ENCODE measurements at regions not wholly inside any gene's neighbourhood (a gene's known extent, or its start where the extent isn't known, plus 50 kb on each side); places are given as distances from the start of the nearest gene placed in this dataset.
"Not testable (repeated sequence)": the region's sequence is repeated elsewhere in the genome, so short reads cannot be mapped to it uniquely, and the experiment has no call there.

- ATAC-seq; H3K27me3 ChIP-seq (ENCODE audit: control insufficient read depth, insufficient read depth); DNase-seq; H3K27ac ChIP-seq (ENCODE audit: low read length); intact Hi-C loops (cut with DNase I); H3K4me1 ChIP-seq (ENCODE audit: control insufficient read depth, insufficient read depth, low read length); H3K9me3 ChIP-seq (ENCODE audit: control insufficient read depth, low read length); H3K4me3 ChIP-seq (ENCODE audit: low read length): not testable (repeated sequence)
- 85% methylated on average over 4 of the region's 4 CpGs for WGBS
Observed at GRCh38 chr1:196002296-196002695, 605.9 kb downstream of the KCNT2 start.

GRCh38 chr1:196001188-196001587 lies 607.1 kb downstream of the KCNT2 start:
- Histone ChIP-seq H3K27ac (ENCODE audit: low read length) (no peak overlapping the region), H3K4me3 (ENCODE audit: low read length) (no peak overlapping the region), H3K27me3 (ENCODE audit: control insufficient read depth, insufficient read depth) (no peaks in the 10 kb centered on the region), H3K4me1 (ENCODE audit: control insufficient read depth, insufficient read depth, low read length) (no peaks in the 10 kb centered on the region), H3K9me3 (ENCODE audit: control insufficient read depth, low read length) (no peaks in the 10 kb centered on the region)
- ATAC-seq: no peak
- intact Hi-C loops (cut with DNase I): no loop called here
- WGBS: 77% methylated on average over 3 of the region's 3 CpGs
- DNase-seq: no peak

- Histone ChIP-seq H3K27ac (ENCODE audit: low read length) (no peak overlapping the region), H3K27me3 (ENCODE audit: control insufficient read depth, insufficient read depth) (no peaks in the 10 kb centered on the region), H3K9me3 (ENCODE audit: control insufficient read depth, low read length) (no peaks in the 10 kb centered on the region), H3K4me3 (ENCODE audit: low read length) (no peak overlapping the region), H3K4me1 (ENCODE audit: control insufficient read depth, insufficient read depth, low read length) (no peaks in the 10 kb centered on the region)
- WGBS: 91% methylated on average over 2 of the region's 2 CpGs
- ATAC-seq: no peak
- DNase-seq: no peak
- intact Hi-C loops (cut with DNase I): no loop called here
Observed at GRCh38 chr1:195999022-195999421, 609.2 kb downstream of the KCNT2 start.

DNA sequence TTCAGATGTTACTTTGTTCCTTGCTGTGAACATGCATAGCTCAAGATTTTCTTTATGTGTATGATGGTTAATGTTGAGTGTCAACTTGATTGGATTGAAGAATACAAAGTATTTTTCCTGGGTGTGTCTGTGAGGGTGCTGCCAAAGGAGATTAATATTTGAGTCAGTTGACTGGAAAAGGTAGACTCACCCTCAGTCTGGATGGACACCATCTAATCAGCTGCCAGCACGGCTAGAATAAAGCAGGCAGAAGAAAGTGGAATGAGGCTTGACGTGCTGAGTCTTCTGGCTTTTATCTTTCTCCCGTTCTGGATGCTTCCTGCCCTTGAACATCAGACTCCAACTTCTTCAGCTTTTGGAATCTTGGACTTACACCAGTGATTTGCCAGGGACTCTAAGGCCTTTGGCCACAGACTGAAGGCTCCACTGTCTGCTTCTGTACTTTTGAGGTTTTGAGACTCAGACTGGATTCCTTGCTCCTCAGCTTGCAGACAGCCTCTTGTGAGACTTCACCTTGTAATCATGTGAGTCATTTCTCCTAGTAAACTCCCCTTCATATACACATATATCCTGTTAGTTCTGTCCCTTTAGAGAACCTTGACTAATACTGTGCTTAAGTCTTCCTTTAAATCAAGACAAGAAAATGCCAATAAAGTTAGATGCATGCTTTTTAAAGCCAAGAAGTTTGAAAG lies 626.6 kb downstream of the KCNT2 start:
- Histone ChIP-seq H3K4me3 (ENCODE audit: low read length) (no peak overlapping the region), H3K9me3 (ENCODE audit: control insufficient read depth, low read length) (no peaks in the 10 kb centered on the region), H3K27ac (ENCODE audit: low read length) (no peak overlapping the region), H3K27me3 (ENCODE audit: control insufficient read depth, insufficient read depth) (no peaks in the 10 kb centered on the region), H3K4me1 (ENCODE audit: control insufficient read depth, insufficient read depth, low read length) (no peaks in the 10 kb centered on the region)
- DNase-seq (no peak), ATAC-seq (no peak)
- 36% methylated on average over 3 of the region's 3 CpGs for WGBS
- intact Hi-C loops (cut with DNase I): no loop called here

- ATAC-seq (no peak), DNase-seq (no peak)
- Histone ChIP-seq H3K9me3 (ENCODE audit: control insufficient read depth, low read length) (no peaks in the 10 kb centered on the region), H3K4me1 (ENCODE audit: control insufficient read depth, insufficient read depth, low read length) (no peaks in the 10 kb centered on the region), H3K27me3 (ENCODE audit: control insufficient read depth, insufficient read depth) (no peaks in the 10 kb centered on the region), H3K27ac (ENCODE audit: low read length) (no peak overlapping the region), H3K4me3 (ENCODE audit: low read length) (no peak overlapping the region)
- 66% methylated on average over 1 of the region's 1 CpG for WGBS
- intact Hi-C loops (cut with DNase I): no loop called here
Observed at GRCh38 chr1:195979646-195980045, 628.6 kb downstream of the KCNT2 start.

DNA sequence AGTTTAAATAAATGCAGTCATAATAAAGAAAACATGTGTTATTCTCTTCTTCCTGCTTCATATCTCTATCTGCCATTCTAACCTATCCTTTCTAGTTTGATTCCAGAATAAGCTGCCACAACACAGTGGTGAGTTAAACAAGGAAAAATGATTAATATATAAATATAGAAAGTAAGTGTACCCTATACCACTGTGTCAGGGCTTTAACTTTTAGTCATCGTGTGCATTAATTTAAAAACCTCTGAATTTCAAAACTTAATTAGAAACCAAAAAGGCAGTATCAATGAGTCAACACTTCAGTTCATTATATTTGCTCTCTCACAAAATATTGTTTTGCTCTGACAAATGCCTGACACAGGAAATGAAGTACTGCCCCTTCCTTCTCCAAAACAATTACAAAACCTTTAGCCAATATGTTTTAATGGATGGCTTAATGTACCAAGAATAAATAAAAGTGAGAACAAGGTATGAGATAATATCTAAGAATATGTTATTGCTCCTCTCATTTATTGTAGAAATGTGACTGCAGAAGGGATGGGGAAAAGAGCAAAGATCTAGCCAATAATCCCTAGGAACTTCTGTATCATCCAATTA lies 634.8 kb downstream of the KCNT2 start:
- H3K4me3 ChIP-seq (ENCODE audit: low read length): no peak overlapping the region
- no peak for ATAC-seq
- no peak for DNase-seq
- intact Hi-C loops (cut with DNase I): no loop called here
- 63% methylated on average over 1 of the region's 1 CpG for WGBS
- no peaks in the 10 kb centered on the region for H3K4me1 ChIP-seq (ENCODE audit: control insufficient read depth, insufficient read depth, low read length)
- H3K27me3 ChIP-seq (ENCODE audit: control insufficient read depth, insufficient read depth): no peaks in the 10 kb centered on the region
- H3K27ac ChIP-seq (ENCODE audit: low read length): no peak overlapping the region
- no peaks in the 10 kb centered on the region for H3K9me3 ChIP-seq (ENCODE audit: control insufficient read depth, low read length)

DNA sequence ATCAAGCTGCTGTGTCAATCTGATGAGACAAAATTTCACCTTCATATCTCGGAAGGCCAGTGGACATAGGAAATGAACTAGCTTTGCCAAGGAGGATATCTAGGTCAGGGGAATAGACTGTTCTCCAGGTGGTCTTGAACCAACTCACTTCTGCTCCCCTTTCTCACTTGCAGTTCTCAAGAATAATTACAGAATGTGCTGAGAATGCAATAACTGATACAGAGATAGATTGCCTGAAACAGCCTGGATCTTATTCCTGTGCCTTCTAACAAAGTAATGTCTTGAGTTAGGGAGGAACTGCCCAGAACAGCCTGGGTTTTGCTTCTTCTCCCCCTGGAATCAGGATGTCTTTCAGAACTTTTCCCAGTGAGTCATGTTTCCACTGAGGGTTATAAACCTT lies 636.7 kb downstream of the KCNT2 start:
- H3K4me1 ChIP-seq (ENCODE audit: control insufficient read depth, insufficient read depth, low read length): no peaks in the 10 kb centered on the region
- intact Hi-C loops (cut with DNase I): no loop called here
- H3K4me3 ChIP-seq (ENCODE audit: low read length): no peak overlapping the region
- no peak overlapping the region for H3K27ac ChIP-seq (ENCODE audit: low read length)
- H3K9me3 ChIP-seq (ENCODE audit: control insufficient read depth, low read length): no peaks in the 10 kb centered on the region
- DNase-seq: no peak
- ATAC-seq: no peak
- 81% methylated on average over 1 of the region's 1 CpG for WGBS
- H3K27me3 ChIP-seq (ENCODE audit: control insufficient read depth, insufficient read depth): no peaks in the 10 kb centered on the region

GRCh38 chr1:195970209-195970608 lies 638.0 kb downstream of the KCNT2 start:
- H3K9me3 ChIP-seq (ENCODE audit: control insufficient read depth, low read length): no peaks in the 10 kb centered on the region
- ATAC-seq (no peak), DNase-seq (no peak)
- WGBS: 86% methylated on average over 1 of the region's 1 CpG
- H3K27me3 ChIP-seq (ENCODE audit: control insufficient read depth, insufficient read depth): no peaks in the 10 kb centered on the region
- H3K27ac ChIP-seq (ENCODE audit: low read length): no peak overlapping the region
- H3K4me3 ChIP-seq (ENCODE audit: low read length): no peak overlapping the region
- intact Hi-C loops (cut with DNase I): no loop called here
- no peaks in the 10 kb centered on the region for H3K4me1 ChIP-seq (ENCODE audit: control insufficient read depth, insufficient read depth, low read length)

GRCh38 chr1:195965475-195965874 lies 642.8 kb downstream of the KCNT2 start:
- Histone ChIP-seq H3K4me3 (ENCODE audit: low read length) (no peak overlapping the region), H3K9me3 (ENCODE audit: control insufficient read depth, low read length) (no peaks in the 10 kb centered on the region), H3K27me3 (ENCODE audit: control insufficient read depth, insufficient read depth) (no peaks in the 10 kb centered on the region), H3K4me1 (ENCODE audit: control insufficient read depth, insufficient read depth, low read length) (no peaks in the 10 kb centered on the region), H3K27ac (ENCODE audit: low read length) (no peak overlapping the region)
- no peak for DNase-seq
- intact Hi-C loops (cut with DNase I): no loop called here
- WGBS: 59% methylated on average over 6 of the region's 6 CpGs
- no peak for ATAC-seq

GRCh38 chr1:195965036-195965435 lies 643.2 kb downstream of the KCNT2 start:
- 42% methylated on average over 3 of the region's 3 CpGs for whole genome bisulfite sequencing
- no peaks in the 10 kb centered on the region for H3K27me3 ChIP-seq (ENCODE audit: control insufficient read depth, insufficient read depth)
- DNase-seq: no peak

GRCh38 chr1:195964516-195964915 lies 643.7 kb downstream of the KCNT2 start:
- Histone ChIP-seq H3K27ac (ENCODE audit: low read length) (no peak overlapping the region), H3K27me3 (ENCODE audit: control insufficient read depth, insufficient read depth) (no peaks in the 10 kb centered on the region), H3K4me1 (ENCODE audit: control insufficient read depth, insufficient read depth, low read length) (no peaks in the 10 kb centered on the region), H3K9me3 (ENCODE audit: control insufficient read depth, low read length) (no peaks in the 10 kb centered on the region), H3K4me3 (ENCODE audit: low read length) (no peak overlapping the region)
- ATAC-seq: no peak
- DNase-seq: no peak
- intact Hi-C loops (cut with DNase I): no loop called here

More at GRCh38 chr1:195965036-195965435, 643.2 kb downstream of the KCNT2 start:
- H3K4me3 ChIP-seq (ENCODE audit: low read length): no peak overlapping the region
- H3K27ac ChIP-seq (ENCODE audit: low read length): no peak overlapping the region
- no peaks in the 10 kb centered on the region for H3K4me1 ChIP-seq (ENCODE audit: control insufficient read depth, insufficient read depth, low read length)
- H3K9me3 ChIP-seq (ENCODE audit: control insufficient read depth, low read length): no peaks in the 10 kb centered on the region
- intact Hi-C loops (cut with DNase I): no loop called here
- ATAC-seq: no peak

- Histone ChIP-seq H3K4me3 (ENCODE audit: low read length) (no peak overlapping the region), H3K27ac (ENCODE audit: low read length) (no peak overlapping the region), H3K4me1 (ENCODE audit: control insufficient read depth, insufficient read depth, low read length) (no peaks in the 10 kb centered on the region), H3K9me3 (ENCODE audit: control insufficient read depth, low read length) (no peaks in the 10 kb centered on the region), H3K27me3 (ENCODE audit: control insufficient read depth, insufficient read depth) (no peaks in the 10 kb centered on the region)
- no peak for ATAC-seq
- intact Hi-C loops (cut with DNase I): no loop called here
- no peak for DNase-seq
Observed at GRCh38 chr1:195962051-195962450, 646.2 kb downstream of the KCNT2 start.
